ENCODE measurements at regions not wholly inside any gene's neighbourhood (a gene's known extent, or its start where the extent isn't known, plus 50 kb on each side); places are given as distances from the start of the nearest gene placed in this dataset.

GRCh38 chr10:107215681-107216080 is 51.2 kb upstream of the SORCS1 start:
- DNase-seq (ENCODE audit: low read depth) = no peak

All from GM04503 (cell line).